Hypothalamus (tissue), 51 donors: ENCODE measurements at regions not wholly inside any gene's neighbourhood (a gene's known extent, or its start where the extent isn't known, plus 50 kb on each side); places are given as distances from the start of the nearest gene placed in this dataset.
"Not testable (repeated sequence)": the region's sequence is repeated elsewhere in the genome, so short reads cannot be mapped to it uniquely, and the experiment has no call there.

Source experiments
- DNase-seq, 51 donors: peaks; one replicate each; lab custom pipeline; 2025; lab: John Stamatoyannopoulos, UW

DNA sequence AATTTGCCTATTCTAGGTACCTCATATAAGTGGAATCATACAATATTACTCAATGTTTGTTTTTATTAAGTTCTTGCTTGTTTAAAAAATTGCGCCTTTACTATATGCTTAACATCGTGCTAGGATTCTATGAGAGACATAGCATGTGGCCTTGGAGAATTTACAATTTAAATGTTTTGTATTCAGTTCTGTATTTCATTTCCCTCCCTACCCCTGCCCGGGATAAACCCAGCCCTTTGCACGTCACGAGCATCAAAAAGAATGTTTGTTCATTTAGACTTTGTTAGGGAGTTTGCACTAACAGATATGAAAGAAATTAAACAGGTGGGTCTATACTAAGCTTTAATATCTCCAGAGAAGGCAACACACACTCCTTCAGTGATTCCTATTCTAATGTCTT, 75.7 kb downstream of the C18orf54 start:
- no peak for DNase-seq

DNA sequence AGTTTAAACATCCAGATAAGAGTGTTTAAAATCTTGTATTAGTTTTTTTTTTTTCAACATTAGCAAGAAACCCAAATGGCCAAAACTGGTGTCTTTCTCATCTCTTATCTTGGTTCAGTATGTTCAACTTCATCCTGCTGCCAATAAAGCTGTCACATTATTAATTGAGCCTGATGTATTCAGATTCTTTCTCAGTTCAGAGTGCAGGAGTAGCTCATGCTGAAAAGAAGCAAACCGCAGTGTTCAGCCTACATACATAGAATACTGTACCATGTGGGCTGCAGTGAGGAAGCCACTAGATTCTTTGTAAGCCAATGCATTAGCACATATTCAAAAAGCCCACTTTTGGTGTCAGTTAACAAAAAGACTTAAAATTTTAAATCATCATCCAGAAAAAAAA, 76.2 kb downstream of the C18orf54 start:
- no peak for DNase-seq

DNA sequence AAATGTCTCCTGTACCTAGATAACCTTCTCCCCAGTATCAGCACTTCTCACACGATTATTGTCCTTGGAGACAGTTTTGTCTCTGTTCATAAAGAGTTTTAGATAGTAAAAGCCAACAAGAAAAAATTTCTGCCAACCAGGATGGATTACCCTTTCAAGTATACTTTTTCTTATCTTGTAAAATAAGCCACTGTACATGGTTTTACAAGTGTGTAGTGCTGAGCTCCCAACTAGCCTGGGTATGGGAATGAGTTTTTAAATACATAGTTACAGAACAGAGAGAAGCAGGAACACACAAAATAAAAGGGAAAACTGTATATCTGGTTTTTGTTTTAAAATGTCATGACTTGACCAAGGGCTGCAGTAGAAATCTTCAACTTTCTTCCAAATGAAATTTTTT, 76.7 kb downstream of the C18orf54 start:
- no peak for DNase-seq

DNA sequence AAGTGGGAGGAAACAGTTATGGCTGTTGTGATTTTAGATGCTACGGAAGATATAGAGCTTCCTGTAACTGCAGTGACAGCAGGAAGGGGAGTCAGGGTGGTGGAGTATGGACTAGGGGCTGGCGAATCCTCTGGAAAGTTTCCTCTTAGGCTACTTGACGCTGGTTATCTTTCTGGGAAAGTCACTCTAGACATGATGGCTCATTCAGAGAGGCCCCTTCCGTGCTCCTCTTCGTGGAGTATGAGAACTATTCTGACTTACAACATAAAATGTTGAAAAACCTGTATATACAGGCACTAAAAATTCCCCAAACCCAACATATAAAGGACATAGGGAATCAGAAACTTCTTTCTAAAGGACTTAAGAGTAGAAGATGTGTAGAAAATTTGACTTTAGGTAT, 78.8 kb downstream of the C18orf54 start:
- no peak for DNase-seq

DNA sequence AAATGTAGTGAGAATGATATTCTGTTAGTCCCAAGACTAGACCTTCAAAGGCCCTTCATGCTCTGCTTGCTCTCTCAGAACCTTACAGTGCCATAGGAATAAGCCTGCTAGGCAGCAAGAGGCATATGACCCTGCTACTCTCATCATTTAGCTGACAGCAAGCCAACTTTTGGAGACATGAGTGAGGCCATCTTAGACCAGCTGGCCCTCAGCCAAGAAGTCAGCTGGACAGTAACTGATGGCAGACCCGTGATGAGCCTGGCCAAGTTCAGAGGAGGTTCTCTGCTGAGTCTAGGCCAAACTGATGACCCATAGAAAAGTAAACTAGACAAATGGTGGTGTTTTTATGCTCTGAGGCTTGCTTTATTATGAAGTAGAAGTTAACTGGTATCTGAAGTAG, 82.6 kb downstream of the C18orf54 start:
- no peak for DNase-seq

DNA sequence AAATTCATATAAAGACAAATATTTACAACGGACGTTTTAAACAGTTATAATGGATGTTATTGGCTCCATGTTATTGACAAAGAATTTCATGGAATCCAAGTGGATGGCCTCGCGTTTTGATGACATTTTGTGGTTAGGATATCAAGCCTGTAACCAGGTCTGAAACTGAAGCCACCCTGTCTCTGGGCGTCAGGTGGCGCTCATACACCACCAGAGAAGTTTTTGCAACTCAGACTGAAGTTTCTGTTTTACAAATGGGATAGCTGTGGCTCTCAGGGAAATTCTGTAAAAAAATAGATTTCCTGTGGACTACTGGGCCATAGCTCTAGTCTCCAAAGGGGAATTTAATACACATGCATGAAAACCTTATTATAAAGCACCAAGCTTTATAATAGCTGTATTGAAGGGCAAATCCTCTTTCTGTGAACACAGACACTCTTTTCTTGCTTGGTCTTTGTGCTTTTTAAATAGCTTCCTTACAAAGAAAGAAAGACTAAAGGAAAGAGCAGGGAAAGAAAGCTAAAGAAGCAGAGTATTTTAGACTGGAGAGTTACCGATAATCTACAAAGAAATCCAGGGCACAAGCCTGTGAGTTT, 86.7 kb downstream of the C18orf54 start:
- peak in 34 of 51 donors; percentile 0 to 59 (median 13) for DNase-seq

DNA sequence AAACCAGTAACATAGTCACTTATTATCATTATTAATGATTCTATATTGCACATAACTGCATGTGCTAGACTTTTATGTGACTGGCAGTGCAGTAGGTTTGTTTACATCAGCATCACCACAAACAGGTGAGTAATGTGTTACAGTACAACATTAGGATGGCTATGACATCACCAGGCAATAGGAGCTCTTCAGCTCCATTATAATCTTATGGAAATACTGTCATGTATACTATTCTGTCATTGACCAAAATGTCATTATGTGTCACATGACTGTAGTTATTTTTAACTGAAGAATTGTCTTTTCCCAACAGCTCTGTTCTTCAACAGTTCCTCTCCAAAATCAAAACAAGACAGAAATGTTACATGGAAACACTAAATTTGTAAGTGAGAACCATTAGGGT, 96.3 kb downstream of the C18orf54 start:
- DNase-seq, result no peak

DNA sequence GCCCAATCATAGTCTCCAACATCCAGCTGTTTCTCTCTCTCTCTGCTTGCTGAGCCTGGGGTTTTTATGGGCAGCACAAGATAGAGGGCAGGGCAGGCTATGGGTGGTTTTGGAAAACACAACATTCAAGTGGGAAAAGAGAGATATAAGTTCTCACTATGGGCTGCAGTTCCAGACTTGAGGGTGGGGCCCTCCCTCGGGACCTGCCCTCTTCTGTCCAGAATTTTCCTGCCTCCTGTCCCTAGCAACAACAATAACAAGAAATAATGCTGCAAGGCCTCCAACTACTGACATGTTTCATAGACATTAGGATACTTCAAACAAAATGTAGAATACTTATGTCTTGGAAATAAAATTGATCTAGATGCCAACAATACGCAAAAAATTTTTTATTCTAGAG, 107.8 kb downstream of the C18orf54 start:
- no peak for DNase-seq

DNA sequence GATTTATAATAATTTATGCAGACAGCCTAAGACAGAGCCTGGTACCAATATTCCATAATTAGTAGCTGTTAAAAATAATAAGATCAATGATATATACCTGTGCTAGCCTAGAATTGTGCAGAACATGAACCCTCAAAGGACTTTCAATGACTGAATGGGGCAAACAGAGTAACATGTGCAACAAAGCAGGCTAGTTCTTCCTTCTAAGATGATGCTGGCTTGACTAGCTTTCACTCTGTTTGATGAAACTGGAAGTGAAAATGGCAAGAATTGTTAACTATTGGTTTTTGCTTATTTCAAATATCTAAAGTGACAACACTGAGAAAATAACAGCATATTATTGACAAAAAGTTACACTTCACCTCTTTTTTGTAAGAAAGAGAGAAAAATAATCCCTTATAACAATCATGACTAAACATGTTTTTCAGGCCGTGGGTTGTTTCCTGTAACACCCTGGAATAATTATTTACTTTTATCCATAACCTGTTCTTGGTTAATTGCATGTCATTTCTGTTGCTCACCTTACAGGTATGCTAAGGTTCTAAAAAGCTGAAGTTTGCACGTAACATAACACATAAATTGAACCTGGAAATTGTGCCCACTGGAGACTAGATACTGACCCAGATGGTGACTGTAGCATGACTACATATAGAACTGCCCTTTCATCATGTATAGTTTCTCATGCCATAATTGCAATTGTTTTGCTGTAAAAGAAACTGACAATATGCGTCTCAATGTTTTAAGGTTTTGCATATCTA, 108.7 kb downstream of the C18orf54 start:
- no peak for DNase-seq

DNA sequence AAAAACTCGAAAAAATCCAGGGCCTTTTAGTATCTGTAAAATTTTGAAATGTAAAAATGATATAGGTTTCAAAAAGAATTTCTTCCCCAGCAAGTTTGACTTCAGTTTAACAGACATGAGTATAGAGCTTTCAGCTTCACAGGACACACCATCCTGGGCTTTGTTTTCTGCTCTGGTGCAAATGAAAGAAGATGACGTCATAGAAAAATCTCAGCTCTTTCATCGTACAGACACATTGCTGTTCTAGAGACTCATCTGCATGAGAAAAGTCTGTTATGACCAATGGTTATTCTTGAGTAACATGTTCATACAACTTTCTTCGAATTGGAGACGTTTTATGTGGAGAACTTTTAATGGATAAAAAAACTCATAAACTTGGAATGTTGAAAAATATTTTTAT, 111.7 kb upstream of the DYNAP start:
- no peak for DNase-seq

DNA sequence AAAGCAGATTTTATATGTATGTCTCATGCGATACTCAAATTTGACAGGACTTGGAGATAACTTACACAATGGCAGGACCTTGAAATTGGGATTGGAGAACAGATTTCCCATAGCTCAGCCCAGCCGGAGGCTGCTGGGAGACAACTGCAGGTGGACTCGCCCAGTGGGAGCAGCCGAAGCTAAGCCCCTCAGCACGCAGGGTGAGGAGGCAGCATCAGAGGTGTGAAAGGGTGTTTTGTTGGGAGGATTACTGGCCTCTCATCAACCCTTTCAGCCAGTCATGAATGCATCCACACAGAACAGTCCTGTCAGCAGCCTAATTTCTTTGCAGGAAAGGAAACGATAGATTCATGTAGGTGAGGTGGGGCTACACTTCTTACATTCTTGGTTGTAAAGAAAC, 110.4 kb upstream of the DYNAP start:
- no peak for DNase-seq

DNA sequence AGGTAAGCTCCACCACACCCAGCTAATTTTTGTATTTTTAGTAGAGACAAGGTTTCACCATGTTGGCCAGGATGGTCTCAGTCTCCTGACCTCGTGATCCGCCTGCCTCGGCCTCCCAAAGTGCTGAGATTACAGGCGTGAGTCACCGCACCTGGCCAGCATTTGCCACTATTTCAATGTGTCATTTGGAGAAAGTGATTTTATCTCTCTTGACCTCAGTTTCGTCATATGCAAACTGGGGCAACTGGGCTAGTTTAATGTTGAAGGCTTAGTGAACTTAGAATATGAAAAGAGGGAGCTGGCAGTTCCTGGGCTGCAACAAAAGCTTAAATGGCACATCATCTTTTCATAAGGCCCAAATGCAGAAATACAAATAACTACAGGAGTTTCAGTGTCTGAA, 88.6 kb upstream of the DYNAP start:
- not testable (repeated sequence) for DNase-seq

DNA sequence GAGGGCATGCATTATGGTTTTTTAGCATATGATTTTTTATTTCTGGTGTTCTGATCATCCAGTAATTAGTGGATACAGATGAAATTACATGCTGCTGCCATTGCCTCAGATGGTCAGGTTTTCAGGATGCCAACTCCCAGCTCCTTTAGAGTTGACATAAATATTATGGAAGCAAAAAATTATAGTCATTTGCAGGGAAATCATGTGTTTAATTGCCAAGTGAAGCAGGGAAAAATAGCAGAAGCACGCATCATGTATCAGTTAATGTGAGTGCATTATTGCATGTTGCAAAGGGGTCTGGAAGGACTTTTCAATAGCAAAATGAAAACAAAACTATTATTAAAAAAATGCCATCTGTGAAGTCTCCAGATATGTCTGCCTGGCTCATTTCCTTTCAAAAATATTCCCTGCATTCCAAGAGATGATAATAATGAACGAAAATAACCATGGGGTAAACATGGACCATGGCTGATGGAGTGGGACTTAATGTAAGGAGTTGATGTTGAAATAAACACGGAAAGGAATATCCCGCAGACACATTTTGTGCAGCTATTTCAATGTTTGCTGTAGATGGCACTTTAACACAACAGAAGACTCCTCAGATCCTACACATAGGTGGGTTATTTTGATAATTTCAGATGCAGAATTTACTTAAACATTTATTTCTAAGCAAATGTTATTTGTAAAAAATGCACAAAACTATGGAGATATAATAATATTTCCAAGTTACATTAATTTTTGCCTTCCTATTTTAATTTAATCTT, 87.7 kb upstream of the DYNAP start:
- no peak for DNase-seq

DNA sequence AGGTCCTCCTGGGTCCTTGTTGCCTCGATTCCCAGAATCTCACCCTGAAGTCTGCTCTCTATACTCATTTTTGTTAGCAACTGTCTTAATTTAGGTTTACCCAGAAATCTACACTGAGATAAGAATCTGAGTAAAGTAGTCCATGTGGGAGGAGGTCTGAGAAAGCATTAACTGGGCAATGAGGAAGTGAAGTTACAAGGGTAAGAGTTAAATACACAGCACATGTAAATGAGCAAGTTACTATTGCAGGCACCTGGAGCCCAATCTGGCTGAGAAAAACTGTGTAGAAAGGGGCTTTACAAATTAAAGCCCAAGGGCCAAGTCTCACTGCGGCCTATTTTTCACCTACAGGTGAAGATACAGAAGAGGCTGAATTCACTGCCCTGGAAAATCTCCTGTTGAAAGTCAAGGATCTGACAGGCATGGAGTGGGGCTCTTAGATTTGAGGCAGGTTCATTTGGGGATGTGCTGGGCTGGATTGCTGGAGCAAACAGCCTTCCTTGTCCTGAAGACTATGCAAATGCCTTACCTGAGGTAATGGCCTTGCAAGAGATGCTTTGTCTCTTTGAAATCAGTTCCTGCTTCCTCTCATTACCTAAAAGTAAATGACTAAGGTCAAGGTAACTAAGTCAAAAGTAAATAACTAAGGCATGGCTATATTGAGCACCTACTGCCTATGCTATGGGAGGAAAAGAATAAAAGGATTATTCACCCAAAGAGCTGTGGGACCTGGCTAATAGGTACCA, 84.4 kb upstream of the DYNAP start:
- DNase-seq, result no peak

DNA sequence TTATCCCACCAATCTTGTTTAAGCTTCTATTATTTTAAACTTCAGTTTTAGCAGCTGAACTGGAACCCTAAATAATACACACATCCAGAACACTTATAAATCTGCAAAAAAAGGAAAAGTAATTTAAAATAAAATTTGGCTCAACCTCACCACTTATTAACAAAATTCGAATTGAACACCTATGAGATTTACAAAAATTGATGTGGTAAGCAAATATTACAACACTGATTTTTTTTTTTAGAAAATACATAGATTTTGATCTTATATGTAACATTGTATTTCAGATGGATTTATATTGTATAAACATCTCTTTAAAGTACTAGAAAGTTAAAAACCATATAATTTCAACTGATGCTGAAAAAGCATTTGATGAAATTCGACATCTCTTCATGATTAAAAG, 81.3 kb upstream of the DYNAP start:
- DNase-seq, result no peak

DNA sequence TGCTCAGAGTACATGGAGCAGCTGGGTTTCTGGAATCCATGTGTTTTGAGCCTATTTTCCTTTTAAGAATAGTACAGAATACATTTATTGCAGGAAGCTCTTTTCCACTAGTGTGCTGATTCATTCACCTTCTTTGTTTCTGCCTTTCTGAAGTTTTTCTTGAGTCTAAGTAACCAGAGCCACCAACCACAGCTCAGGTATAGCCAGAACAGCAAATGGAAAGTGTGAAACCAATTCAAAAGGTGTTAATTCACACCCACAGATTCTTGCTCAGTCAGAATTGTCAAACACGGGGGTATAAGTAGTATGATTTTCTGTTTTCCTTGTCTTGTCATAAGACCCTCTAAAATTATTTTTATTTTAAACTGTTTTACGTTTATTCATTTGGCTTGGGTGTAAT, 75.9 kb upstream of the DYNAP start:
- DNase-seq, result no peak

DNA sequence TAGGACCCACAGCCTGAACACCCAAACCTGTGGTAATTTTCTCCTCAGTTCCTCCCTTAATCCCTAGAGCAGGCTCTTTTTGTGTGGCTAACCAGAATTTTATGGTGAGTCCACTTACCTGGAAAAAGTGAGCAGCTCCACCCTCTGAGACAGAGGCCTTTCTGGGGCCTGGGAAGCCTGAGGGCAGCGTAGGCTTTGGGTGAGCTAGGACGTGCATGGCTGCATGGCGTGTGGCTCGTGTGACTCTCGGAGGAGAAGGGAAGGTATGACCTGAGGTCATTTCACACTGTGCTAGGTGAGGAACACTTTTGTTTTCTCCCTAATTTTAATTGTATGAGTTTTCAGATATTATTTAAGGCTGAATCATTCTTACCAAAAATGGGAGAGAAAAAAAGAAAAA, 73.5 kb upstream of the DYNAP start:
- DNase-seq, result no peak

DNA sequence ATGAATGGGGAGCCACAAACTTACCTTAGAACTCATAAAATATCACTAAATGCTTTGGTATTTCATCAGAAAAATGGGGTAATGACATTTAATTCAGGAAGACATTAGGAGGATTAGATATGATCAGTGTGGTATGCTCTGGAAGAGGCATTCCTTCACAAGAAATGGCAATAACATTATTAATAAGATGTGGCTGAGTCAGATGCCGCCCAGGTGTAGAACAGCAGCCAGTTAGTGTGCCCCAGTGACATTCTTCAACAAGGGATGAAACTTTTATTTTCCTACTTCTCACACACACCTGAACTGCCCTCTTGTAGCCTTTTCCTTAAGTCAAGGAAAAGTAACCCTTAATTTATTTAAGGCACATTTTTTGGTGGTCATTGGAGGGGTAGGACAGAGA, 69.2 kb upstream of the DYNAP start:
- no peak for DNase-seq

DNA sequence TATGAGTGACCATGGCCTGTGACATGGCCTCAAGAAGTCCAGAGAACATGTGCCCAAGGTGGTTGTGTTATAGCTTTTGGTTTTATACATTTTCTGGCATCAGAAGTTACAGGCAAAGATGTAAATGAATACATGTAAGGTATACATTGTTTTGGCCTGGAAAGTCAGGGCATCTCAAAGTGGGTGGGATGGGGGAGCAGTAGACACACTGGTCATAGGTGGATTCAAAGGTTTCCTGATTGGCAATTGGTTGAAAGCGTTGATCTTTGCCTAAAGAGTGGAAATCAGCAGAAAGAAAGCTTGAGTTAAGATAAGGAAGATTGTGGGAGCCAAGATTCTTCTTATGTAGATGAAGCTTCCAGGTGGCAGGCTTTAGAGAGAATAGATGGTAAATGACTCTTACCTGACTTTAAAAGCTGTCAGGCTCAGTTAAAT, 62.1 kb upstream of the DYNAP start:
- no peak for DNase-seq

DNA sequence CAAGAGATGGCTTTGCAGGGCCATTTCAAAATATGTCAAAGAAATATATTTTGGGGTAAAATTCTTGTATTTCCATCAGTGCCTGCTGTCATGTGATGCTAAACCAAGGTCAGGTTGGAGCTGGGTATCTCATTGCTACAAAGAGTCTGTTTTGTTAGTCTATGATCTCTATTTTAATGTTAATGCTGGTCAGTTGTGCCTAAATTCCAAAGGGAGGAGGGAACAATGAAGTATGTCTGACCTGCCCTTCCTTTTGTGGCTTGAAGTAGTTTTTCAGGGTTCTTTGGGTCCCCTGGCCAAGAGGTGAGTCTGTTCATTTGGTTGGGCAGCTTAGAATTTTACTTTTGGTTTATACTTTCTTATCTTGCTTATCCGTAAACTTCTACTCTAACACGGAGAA, 61.6 kb upstream of the DYNAP start:
- no peak for DNase-seq

DNA sequence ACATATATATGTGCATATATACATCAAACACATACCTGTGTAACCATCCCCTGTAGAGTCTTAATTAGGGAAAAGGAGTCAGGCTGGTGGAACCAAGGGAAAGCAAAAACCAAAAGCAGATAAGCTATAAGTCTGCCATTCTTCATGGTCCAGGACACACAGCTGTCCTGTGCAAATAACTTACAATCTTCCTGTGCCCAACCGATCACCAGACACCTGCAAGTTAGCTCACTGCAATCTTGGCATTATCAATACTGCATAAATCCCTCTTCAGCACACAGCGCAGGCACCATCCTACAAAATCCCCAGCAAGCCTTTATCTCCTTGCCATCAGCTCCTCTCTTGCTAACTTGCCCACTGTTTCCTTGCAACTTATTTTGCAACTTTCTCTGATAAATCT, 60.8 kb upstream of the DYNAP start:
- no peak for DNase-seq
